ENCODE measurements at regions not wholly inside any gene's neighbourhood (a gene's known extent, or its start where the extent isn't known, plus 50 kb on each side); places are given as distances from the start of the nearest gene placed in this dataset.

DNA sequence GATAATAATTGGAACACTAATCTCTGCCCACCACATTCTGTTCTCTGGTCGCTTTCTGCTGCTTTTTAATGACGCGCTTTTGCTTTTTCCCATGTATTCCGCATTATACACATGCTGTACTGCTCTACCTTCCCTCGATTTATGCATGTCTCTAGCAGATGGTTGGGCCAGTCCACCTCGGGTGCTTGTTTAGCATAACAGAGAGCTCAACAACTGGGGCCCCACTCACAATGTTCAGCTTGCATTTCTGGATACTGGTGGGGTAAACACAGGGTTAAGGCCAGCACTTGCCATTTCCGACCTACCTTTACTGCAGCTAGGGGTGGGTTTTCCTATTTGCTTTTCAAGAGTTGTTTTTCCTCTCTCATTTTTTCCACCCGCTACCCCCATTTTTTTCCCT is 255.8 kb downstream of the SOX3 start:
- ChIA-PET CTCF (no interaction called here), POLR2A (no interaction called here)
- no peak for DNase-seq (ENCODE audit: low read depth, low spot score)
- TF ChIP-seq GATA2 (IDR thresholded peaks at IDR 0.05; ENCODE audit: insufficient read depth, insufficient read length, low read depth, low read length) (no peak), MYC (IDR thresholded peaks at IDR 0.05; ENCODE audit: low read depth, low read length) (no peak), POLR2A (IDR thresholded peaks at IDR 0.05; ENCODE audit: low read depth, low read length) (no peak), POLR2AphosphoS5 (IDR thresholded peaks at IDR 0.05; ENCODE audit: insufficient read depth, low read depth, low read length) (no peak), EZH2 (IDR thresholded peaks at IDR 0.05; ENCODE audit: borderline replicate concordance, low read depth, low read length, severe bottlenecking) (no peak), FOS (IDR thresholded peaks at IDR 0.05; ENCODE audit: borderline replicate concordance, insufficient read depth, low read length) (no peak), JUN (IDR thresholded peaks at IDR 0.05; ENCODE audit: borderline replicate concordance, insufficient read depth, insufficient read length, low read depth) (no peak)
- TF ChIP-seq, protein P1, sequence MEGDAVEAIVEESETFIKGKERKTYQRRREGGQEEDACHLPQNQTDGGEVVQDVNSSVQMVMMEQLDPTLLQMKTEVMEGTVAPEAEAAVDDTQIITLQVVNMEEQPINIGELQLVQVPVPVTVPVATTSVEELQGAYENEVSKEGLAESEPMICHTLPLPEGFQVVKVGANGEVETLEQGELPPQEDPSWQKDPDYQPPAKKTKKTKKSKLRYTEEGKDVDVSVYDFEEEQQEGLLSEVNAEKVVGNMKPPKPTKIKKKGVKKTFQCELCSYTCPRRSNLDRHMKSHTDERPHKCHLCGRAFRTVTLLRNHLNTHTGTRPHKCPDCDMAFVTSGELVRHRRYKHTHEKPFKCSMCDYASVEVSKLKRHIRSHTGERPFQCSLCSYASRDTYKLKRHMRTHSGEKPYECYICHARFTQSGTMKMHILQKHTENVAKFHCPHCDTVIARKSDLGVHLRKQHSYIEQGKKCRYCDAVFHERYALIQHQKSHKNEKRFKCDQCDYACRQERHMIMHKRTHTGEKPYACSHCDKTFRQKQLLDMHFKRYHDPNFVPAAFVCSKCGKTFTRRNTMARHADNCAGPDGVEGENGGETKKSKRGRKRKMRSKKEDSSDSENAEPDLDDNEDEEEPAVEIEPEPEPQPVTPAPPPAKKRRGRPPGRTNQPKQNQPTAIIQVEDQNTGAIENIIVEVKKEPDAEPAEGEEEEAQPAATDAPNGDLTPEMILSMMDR (IDR thresholded peaks at IDR 0.05; ENCODE audit: extremely low read depth in 1 of 2, insufficient read depth in 1 of 2, low read depth in 1 of 2, low read length in 2 of 2), result no peak
- TF ChIP-seq, protein P2, sequence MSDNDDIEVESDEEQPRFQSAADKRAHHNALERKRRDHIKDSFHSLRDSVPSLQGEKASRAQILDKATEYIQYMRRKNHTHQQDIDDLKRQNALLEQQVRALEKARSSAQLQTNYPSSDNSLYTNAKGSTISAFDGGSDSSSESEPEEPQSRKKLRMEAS (IDR thresholded peaks at IDR 0.05; ENCODE audit: insufficient read depth, insufficient read length), result no peak
- H3K9me1 ChIP-seq (replicated peaks; ENCODE audit: control insufficient read depth, extremely low read depth, insufficient read depth, low read length), result no peaks in the 10 kb centered on the region
- H2AFZ ChIP-seq (ENCODE audit: low read depth, low read length), result no peak overlapping the region
- dilution Hi-C loops (cut with MboI; ENCODE audit: extremely low pct_ligation_motif_present, low sequenced_read_pairs) (no loop called here), intact Hi-C loops (cut with micrococcal nuclease) (no loop called here)
- no peak overlapping the region for H3K27ac ChIP-seq (ENCODE audit: insufficient read depth, low read depth, low read length)
- H3K4me1 ChIP-seq (ENCODE audit: control insufficient read depth, extremely low read depth, insufficient read depth, low read length), result no peaks in the 10 kb centered on the region
- no TSS peak for BruUV-seq (replicated peaks)
- no peaks in the 10 kb centered on the region for H3K36me3 ChIP-seq (ENCODE audit: control insufficient read depth in 2 of 2, extremely low read depth in 1 of 2, insufficient read depth in 2 of 2, low read length in 2 of 2)
- no peak for FAIRE-seq
- no peaks in the 10 kb centered on the region for H4K20me1 ChIP-seq (replicated peaks; ENCODE audit: control insufficient read depth, extremely low read depth, insufficient read depth, low read length)
- no peaks in the 10 kb centered on the region for H3K27me3 ChIP-seq (ENCODE audit: control insufficient read depth in 2 of 2, insufficient read depth in 2 of 2, low read length in 2 of 2)
- H3K9ac ChIP-seq (replicated peaks; ENCODE audit: extremely low read depth, insufficient read depth, low read length), result no peak overlapping the region
- no peaks in the 10 kb centered on the region for H3K79me2 ChIP-seq (ENCODE audit: control insufficient read depth, insufficient read depth, low read length)
- no peak overlapping the region for H3K4me2 ChIP-seq (ENCODE audit: insufficient read depth, low read length)
- H3K9me3 ChIP-seq (replicated peaks; ENCODE audit: control insufficient read depth, insufficient read depth, low read length), result no peaks in the 10 kb centered on the region
- H3K4me3 ChIP-seq (replicated peaks in 1 of 3; ENCODE audit: insufficient read depth in 1 of 3, low read depth in 1 of 3, low read length in 3 of 3), result no peak overlapping the region

All from endothelial cell of umbilical vein (primary cell).